ENCODE measurements at regions not wholly inside any gene's neighbourhood (a gene's known extent, or its start where the extent isn't known, plus 50 kb on each side); places are given as distances from the start of the nearest gene placed in this dataset.
A peak's percentile ranks its signal among the peaks of the same experiment; 100 is the strongest.

DNA sequence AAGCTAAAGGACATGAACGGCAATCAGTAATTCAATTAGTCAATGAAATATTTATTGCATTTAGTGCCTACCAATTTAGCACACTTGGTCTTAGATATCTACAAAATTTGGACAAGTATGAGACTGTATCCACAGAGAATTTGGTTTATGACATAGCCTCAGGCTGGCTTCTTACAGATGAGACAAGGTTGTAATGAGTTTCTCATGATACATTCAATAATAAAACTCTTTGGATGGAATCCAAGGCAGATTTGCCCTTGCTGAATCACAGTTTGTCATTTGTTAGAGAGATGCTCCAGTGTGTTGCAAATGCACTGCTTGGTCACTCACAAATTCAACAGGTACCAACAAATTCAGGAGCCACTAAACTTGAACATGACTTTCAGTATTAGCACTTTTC, 162.5 kb downstream of the GPR37 start:
- H3K4me2 ChIP-seq = no peak overlapping the region
- DNase-seq = no peak
- no peaks in the 10 kb centered on the region for H4K20me1 ChIP-seq (ENCODE audit: insufficient read depth)
- H3K36me3 ChIP-seq (replicated peaks in 1 of 2; ENCODE audit: control insufficient read depth in 1 of 2, insufficient read depth in 2 of 2, low read length in 1 of 2) = no peaks in the 10 kb centered on the region
- CTCF ChIA-PET = no interaction called here
- POLR2A ChIA-PET = no interaction called here
- no peak overlapping the region for H3K9ac ChIP-seq
- no peak overlapping the region for H3K4me3 ChIP-seq (ENCODE audit: low read depth in 2 of 2, low read length in 1 of 2)
- no peaks in the 10 kb centered on the region for H3K27me3 ChIP-seq (ENCODE audit: insufficient read depth)
- H3K27ac ChIP-seq (ENCODE audit: low read depth in 2 of 2, low read length in 1 of 2) = no peak overlapping the region
- no peaks in the 10 kb centered on the region; a peak in 1 of 4 replicates for H3K4me1 ChIP-seq (ENCODE audit: control insufficient read depth in 1 of 2, insufficient read depth in 2 of 2, low read depth in 1 of 2, low read length in 1 of 2)
- H3K9me2 ChIP-seq = no peaks in the 10 kb centered on the region
- no peaks in the 10 kb centered on the region for H3F3A ChIP-seq (replicated peaks; ENCODE audit: insufficient read depth)
- 8% methylated on average over 1 of the region's 1 CpG for WGBS (ENCODE audit: low lambda C conversion rate)
- no peaks in the 10 kb centered on the region for H3K79me2 ChIP-seq (ENCODE audit: insufficient read depth)
- H3K9me3 ChIP-seq = no peaks in the 10 kb centered on the region
- TF ChIP-seq GATA2 (CRISPR knock-in tag; IDR thresholded peaks at IDR 0.05) (0 out of 2 replicates have a peak, but pooled peaks have one; percentile 4), FOXJ3 (CRISPR knock-in tag; IDR thresholded peaks at IDR 0.05) (no peak)
- no peak overlapping the region for H2AFZ ChIP-seq (ENCODE audit: low read depth)

DNA sequence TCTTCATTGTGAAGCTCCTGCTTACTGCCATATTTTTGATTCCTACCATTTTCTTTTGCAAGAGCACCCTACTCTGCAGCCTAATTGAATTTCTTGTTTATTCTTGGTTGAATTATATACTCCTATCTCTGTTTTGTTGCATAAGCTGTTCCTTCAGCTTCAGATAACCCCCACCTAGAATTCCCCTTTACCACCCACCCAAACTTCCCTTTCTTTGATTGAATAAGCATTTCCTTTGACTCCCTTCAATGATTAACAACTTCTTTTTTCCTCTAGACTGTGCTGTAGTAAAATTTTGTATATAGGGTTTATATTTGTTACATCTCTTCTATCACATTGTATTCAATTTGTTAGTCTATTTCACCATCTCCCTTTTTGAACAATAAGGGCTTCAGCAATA, 168.1 kb downstream of the GPR37 start:
- H3K27ac ChIP-seq (ENCODE audit: low read depth in 2 of 2, low read length in 1 of 2) = no peak overlapping the region
- no peak for DNase-seq
- H3F3A ChIP-seq (replicated peaks; ENCODE audit: insufficient read depth) = no peaks in the 10 kb centered on the region
- no peak overlapping the region for H3K9ac ChIP-seq
- H3K9me2 ChIP-seq = no peaks in the 10 kb centered on the region
- no peaks in the 10 kb centered on the region for H3K4me1 ChIP-seq (ENCODE audit: control insufficient read depth in 1 of 2, insufficient read depth in 2 of 2, low read depth in 1 of 2, low read length in 1 of 2)
- no peak overlapping the region for H2AFZ ChIP-seq (ENCODE audit: low read depth)
- no peaks in the 10 kb centered on the region for H3K27me3 ChIP-seq (ENCODE audit: insufficient read depth)
- POLR2A ChIA-PET = no interaction called here
- CTCF ChIA-PET = no interaction called here
- H4K20me1 ChIP-seq (ENCODE audit: insufficient read depth) = no peaks in the 10 kb centered on the region
- H3K9me3 ChIP-seq = no peaks in the 10 kb centered on the region
- H3K79me2 ChIP-seq (ENCODE audit: insufficient read depth) = no peaks in the 10 kb centered on the region
- TF ChIP-seq GATA2 (CRISPR knock-in tag; IDR thresholded peaks at IDR 0.05) (no peak), CHD2 (IDR thresholded peaks at IDR 0.05; ENCODE audit: low read length, partially characterized antibody) (no peak), POLR2AphosphoS5 (IDR thresholded peaks at IDR 0.05; ENCODE audit: low read depth, low read length) (no peak), ELF1 (IDR thresholded peaks at IDR 0.05) (no peak)
- TF ChIP-seq, protein P1, sequence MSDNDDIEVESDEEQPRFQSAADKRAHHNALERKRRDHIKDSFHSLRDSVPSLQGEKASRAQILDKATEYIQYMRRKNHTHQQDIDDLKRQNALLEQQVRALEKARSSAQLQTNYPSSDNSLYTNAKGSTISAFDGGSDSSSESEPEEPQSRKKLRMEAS (IDR thresholded peaks at IDR 0.05; ENCODE audit: low read depth) = no peak
- no peak overlapping the region for H3K4me2 ChIP-seq
- no peak overlapping the region for H3K4me3 ChIP-seq (ENCODE audit: low read depth in 2 of 2, low read length in 1 of 2)
- no peaks in the 10 kb centered on the region for H3K36me3 ChIP-seq (replicated peaks in 1 of 2; ENCODE audit: control insufficient read depth in 1 of 2, insufficient read depth in 2 of 2, low read length in 1 of 2)

DNA sequence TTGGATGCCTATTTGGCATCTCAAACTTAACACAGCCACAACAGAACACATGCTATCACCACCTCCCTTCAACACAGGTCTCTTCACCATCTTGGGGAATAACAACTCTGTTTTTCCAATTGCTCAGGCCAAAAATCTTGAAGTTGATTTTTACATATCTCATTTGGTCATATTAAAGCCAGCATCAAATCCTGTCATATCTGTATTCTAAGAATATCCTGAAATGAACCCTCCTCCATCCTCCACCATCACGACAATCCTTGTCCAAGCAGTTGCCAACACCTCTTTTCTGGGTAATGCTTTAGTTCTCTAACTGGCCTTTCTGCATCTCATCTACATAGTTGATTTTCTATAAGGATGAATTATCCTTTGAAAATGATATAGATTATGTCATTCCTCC, 168.7 kb downstream of the GPR37 start:
- no peaks in the 10 kb centered on the region for H4K20me1 ChIP-seq (ENCODE audit: insufficient read depth)
- H3K9me2 ChIP-seq = no peaks in the 10 kb centered on the region
- TF ChIP-seq GATA2 (CRISPR knock-in tag; IDR thresholded peaks at IDR 0.05) = no peak
- TF ChIP-seq TCF12 (IDR thresholded peaks at IDR 0.05) = no peak
- TF ChIP-seq, protein P1 (IDR thresholded peaks at IDR 0.05; ENCODE audit: low read depth) = no peak
- no peak for TF ChIP-seq MXI1 (IDR thresholded peaks at IDR 0.05; ENCODE audit: low read depth, low read length)
- TF ChIP-seq MEF2A (IDR thresholded peaks at IDR 0.05; ENCODE audit: borderline replicate concordance, low read depth) = no peak
- no peak for TF ChIP-seq FOXM1 (IDR thresholded peaks at IDR 0.05; ENCODE audit: low read depth)
- TF ChIP-seq SMC3 (IDR thresholded peaks at IDR 0.05; ENCODE audit: low read depth, low read length) = no peak
- no peak for TF ChIP-seq NRF1 (IDR thresholded peaks at IDR 0.05; ENCODE audit: low read depth, low read length)
- TF ChIP-seq CHD2 (IDR thresholded peaks at IDR 0.05; ENCODE audit: low read length, partially characterized antibody) = no peak
- no peak for TF ChIP-seq TEAD4 (IDR thresholded peaks at IDR 0.05; ENCODE audit: borderline replicate concordance, insufficient read depth)
- no peak for TF ChIP-seq EP300 (IDR thresholded peaks at IDR 0.05; ENCODE audit: borderline replicate concordance in 1 of 2, low read depth in 1 of 2, low read length in 1 of 2)
- no peak for TF ChIP-seq RFX5 (IDR thresholded peaks at IDR 0.05; ENCODE audit: low read length)
- no peak for TF ChIP-seq RAD21 (IDR thresholded peaks at IDR 0.05; ENCODE audit: low read length)
- TF ChIP-seq, protein P2, sequence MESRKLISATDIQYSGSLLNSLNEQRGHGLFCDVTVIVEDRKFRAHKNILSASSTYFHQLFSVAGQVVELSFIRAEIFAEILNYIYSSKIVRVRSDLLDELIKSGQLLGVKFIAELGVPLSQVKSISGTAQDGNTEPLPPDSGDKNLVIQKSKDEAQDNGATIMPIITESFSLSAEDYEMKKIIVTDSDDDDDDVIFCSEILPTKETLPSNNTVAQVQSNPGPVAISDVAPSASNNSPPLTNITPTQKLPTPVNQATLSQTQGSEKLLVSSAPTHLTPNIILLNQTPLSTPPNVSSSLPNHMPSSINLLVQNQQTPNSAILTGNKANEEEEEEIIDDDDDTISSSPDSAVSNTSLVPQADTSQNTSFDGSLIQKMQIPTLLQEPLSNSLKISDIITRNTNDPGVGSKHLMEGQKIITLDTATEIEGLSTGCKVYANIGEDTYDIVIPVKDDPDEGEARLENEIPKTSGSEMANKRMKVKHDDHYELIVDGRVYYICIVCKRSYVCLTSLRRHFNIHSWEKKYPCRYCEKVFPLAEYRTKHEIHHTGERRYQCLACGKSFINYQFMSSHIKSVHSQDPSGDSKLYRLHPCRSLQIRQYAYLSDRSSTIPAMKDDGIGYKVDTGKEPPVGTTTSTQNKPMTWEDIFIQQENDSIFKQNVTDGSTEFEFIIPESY (IDR thresholded peaks at IDR 0.05; ENCODE audit: borderline replicate concordance, low read depth) = no peak
- no peak for TF ChIP-seq NFIC (IDR thresholded peaks at IDR 0.05; ENCODE audit: borderline replicate concordance)
- no peak for TF ChIP-seq GABPA (IDR thresholded peaks at IDR 0.05; ENCODE audit: low read depth)
- TF ChIP-seq ELF1 (IDR thresholded peaks at IDR 0.05) = no peak
- no peak for TF ChIP-seq EZH2phosphoT487 (IDR thresholded peaks at IDR 0.05; ENCODE audit: borderline replicate concordance, low read depth)
- no peaks in the 10 kb centered on the region for H3K27me3 ChIP-seq (ENCODE audit: insufficient read depth)
- H3K79me2 ChIP-seq (ENCODE audit: insufficient read depth) = no peaks in the 10 kb centered on the region
- H3K27ac ChIP-seq (ENCODE audit: low read depth in 2 of 2, low read length in 1 of 2) = no peak overlapping the region
- no peak overlapping the region for H3K4me3 ChIP-seq (ENCODE audit: low read depth in 2 of 2, low read length in 1 of 2)
- no peak overlapping the region for H3K9ac ChIP-seq
- no peaks in the 10 kb centered on the region for H3F3A ChIP-seq (replicated peaks; ENCODE audit: insufficient read depth)
- DNase-seq = no peak
- ChIA-PET POLR2A (no interaction called here), CTCF (no interaction called here)
- no peaks in the 10 kb centered on the region for H3K36me3 ChIP-seq (replicated peaks in 1 of 2; ENCODE audit: control insufficient read depth in 1 of 2, insufficient read depth in 2 of 2, low read length in 1 of 2)
- no peak overlapping the region for H2AFZ ChIP-seq (ENCODE audit: low read depth)
- H3K4me2 ChIP-seq = no peak overlapping the region
- no peaks in the 10 kb centered on the region for H3K9me3 ChIP-seq
- 29% methylated on average over 1 of the region's 1 CpG for WGBS (ENCODE audit: low lambda C conversion rate)
- no peaks in the 10 kb centered on the region for H3K4me1 ChIP-seq (ENCODE audit: control insufficient read depth in 1 of 2, insufficient read depth in 2 of 2, low read depth in 1 of 2, low read length in 1 of 2)

Data from SK-N-SH (cell line).